Vagina (tissue), 2 donors: ENCODE measurements at regions not wholly inside any gene's neighbourhood (a gene's known extent, or its start where the extent isn't known, plus 50 kb on each side); places are given as distances from the start of the nearest gene placed in this dataset.

Source experiments
- CTCF ChIP-seq, 3 experiments: fragments of 450-650 bp in 2 of 3; fragments of 200-600 bp in 1 of 3; sonication (generic) in 1 of 3; IDR thresholded peaks; one replicate each; pipeline ENCODE4 v1.5.1; 2017 to 2019; ENCODE audit warnings: antibody characterized with exemption in 3 of 3, mild to moderate bottlenecking in 2 of 3, moderate library complexity in 2 of 3
- POLR2A ChIP-seq, 2 donors: fragments of 450-650 bp; IDR thresholded peaks; one replicate each; pipeline ENCODE4 v1.6.1; 2017; ENCODE audit warnings: antibody characterized with exemption in 2 of 2, mild to moderate bottlenecking in 2 of 2, moderate library complexity in 2 of 2
- POLR2AphosphoS5 ChIP-seq, 2 donors: sonication (generic); formaldehyde crosslinking; IDR thresholded peaks; one replicate each; pipeline ENCODE4 v1.9.0; 2017; ENCODE audit warnings: antibody characterized with exemption in 2 of 2, mild to moderate bottlenecking in 2 of 2, low read depth in 1 of 2; ENCODE audit not compliant: insufficient read depth in 1 of 2

- no peak for TF ChIP-seq CTCF (IDR thresholded peaks at IDR 0.05)
- no peak for TF ChIP-seq POLR2A (IDR thresholded peaks at IDR 0.05)
- no peak for TF ChIP-seq POLR2AphosphoS5 (IDR thresholded peaks at IDR 0.05; ENCODE audit: insufficient read depth in 1 of 2, low read depth in 1 of 2)
These were observed 451.4 kb upstream of the POM121L12 start for GRCh38 chr7:52584041-52584440.
